ENCODE measurements at regions not wholly inside any gene's neighbourhood (a gene's known extent, or its start where the extent isn't known, plus 50 kb on each side); places are given as distances from the start of the nearest gene placed in this dataset.
"Not testable (repeated sequence)": the region's sequence is repeated elsewhere in the genome, so short reads cannot be mapped to it uniquely, and the experiment has no call there.

DNA sequence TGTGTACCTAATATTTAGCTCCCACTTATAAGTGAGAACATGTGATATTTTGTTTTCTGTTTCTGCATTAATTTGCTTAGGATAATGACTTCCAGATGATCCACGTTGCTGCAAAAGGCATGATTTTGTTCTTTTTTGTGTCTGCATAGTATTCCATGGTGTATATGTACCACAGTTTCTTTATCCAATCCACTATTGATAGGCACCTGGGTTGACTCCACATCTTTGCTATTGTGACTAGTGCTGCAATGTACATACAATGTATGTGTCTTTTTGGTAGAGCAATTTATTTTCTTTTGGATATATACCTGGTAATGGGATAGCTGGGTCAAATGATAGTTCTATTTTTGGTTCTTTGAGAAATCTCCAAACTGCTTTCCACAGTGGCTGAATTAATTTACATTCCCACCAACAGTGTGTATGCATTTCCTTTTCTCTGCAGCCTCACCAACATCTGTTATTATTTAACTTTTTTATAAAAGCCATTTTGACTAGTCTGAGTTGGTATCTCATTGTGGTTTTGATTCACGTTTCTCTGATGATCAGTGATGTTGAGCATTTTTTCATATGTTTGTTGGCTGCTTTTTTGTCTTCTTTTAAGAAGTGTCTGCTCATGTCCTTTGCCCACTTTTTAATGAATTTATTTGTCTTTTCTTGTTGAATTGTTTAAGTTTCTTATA lies 102.8 kb upstream of the GAS1 start:
- POLR2A ChIA-PET; CTCF ChIA-PET (ENCODE audit: unreplicated experiment); H3K79me2 ChIP-seq (ENCODE audit: insufficient read depth, low read depth, low read length); H2AFZ ChIP-seq (ENCODE audit: low read length); DNase-seq (ENCODE audit: low spot score); H3K36me3 ChIP-seq (ENCODE audit: insufficient read depth, low read length); H3K27ac ChIP-seq (ENCODE audit: low read depth, low read length, poor library complexity, severe bottlenecking); BruUV-seq (replicated peaks); H3K4me2 ChIP-seq (ENCODE audit: low read length); H3K4me1 ChIP-seq (ENCODE audit: insufficient read depth, low read length, poor library complexity, severe bottlenecking); H3K9me3 ChIP-seq (ENCODE audit: low read length); intact Hi-C loops (cut with micrococcal nuclease; ENCODE audit: unreplicated experiment); H3K4me3 ChIP-seq (ENCODE audit: low read depth, low read length, poor library complexity, severe bottlenecking); H4K20me1 ChIP-seq (ENCODE audit: insufficient read depth, low read length); H3K9me2 ChIP-seq (ENCODE audit: insufficient read depth, low read length): not testable (repeated sequence)

DNA sequence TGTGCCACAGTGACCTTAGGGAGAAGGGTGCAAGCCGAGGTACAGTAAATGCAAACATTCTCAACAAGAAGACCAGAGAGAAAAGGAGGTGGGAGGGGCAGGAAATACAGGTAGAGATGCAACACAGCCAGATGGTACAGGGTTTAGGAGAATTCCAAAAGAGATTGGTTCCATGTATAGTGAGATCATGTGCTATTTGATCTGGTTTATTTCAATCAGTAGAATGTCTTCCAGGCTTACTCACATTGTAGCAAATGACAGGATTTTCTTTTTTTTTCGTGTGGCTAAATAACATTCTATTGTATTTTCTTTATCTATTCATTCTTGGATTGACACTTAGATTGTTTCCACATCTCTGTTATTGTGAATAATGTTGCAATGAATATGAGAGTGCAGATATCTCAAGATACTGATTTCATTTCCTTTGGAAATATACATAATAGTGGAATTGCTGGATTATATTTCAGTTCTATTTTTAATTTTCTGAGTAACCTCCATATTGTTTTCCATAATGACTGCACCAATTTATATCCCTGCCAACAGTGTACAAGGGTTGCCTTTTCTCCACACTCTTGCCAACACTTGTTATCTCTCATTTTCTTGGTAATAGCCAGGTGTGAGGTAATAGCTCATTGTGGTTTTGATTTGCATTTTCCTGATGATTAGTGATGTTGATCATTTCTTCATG lies 107.8 kb upstream of the GAS1 start:
- intact Hi-C loops (cut with micrococcal nuclease; ENCODE audit: unreplicated experiment): no loop called here
- H3K79me2 ChIP-seq (ENCODE audit: insufficient read depth, low read depth, low read length): no peaks in the 10 kb centered on the region
- ChIA-PET POLR2A (no interaction called here), CTCF (ENCODE audit: unreplicated experiment) (no interaction called here)
- BruUV-seq (replicated peaks): no TSS peak
- no peaks in the 10 kb centered on the region for H3K4me1 ChIP-seq (ENCODE audit: insufficient read depth, low read length, poor library complexity, severe bottlenecking)
- no peak for DNase-seq (ENCODE audit: low spot score)
- no peak overlapping the region for H2AFZ ChIP-seq (ENCODE audit: low read length)
- H3K27ac ChIP-seq (ENCODE audit: low read depth, low read length, poor library complexity, severe bottlenecking): no peak overlapping the region
- H3K36me3 ChIP-seq (ENCODE audit: insufficient read depth, low read length): no peaks in the 10 kb centered on the region
- H3K9me3 ChIP-seq (ENCODE audit: low read length): no peaks in the 10 kb centered on the region
- no peak overlapping the region for H3K4me2 ChIP-seq (ENCODE audit: low read length)
- H4K20me1 ChIP-seq (ENCODE audit: insufficient read depth, low read length): no peaks in the 10 kb centered on the region
- TF ChIP-seq EZH2phosphoT487 (IDR thresholded peaks at IDR 0.05; ENCODE audit: borderline replicate concordance, low read depth, low read length): no peak
- TF ChIP-seq CTCF (conservative IDR thresholded peaks at IDR 0.05; ENCODE audit: low read length): no peak
- no peaks in the 10 kb centered on the region for H3K9me2 ChIP-seq (ENCODE audit: insufficient read depth, low read length)
- H3K4me3 ChIP-seq (ENCODE audit: low read depth, low read length, poor library complexity, severe bottlenecking): no peak overlapping the region

- Histone ChIP-seq H4K20me1 (ENCODE audit: insufficient read depth, low read length) (no peaks in the 10 kb centered on the region), H3K9me2 (ENCODE audit: insufficient read depth, low read length) (no peaks in the 10 kb centered on the region), H3K4me2 (ENCODE audit: low read length) (no peak overlapping the region), H3K36me3 (ENCODE audit: insufficient read depth, low read length) (no peaks in the 10 kb centered on the region), H2AFZ (ENCODE audit: low read length) (no peak overlapping the region), H3K9me3 (ENCODE audit: low read length) (no peaks in the 10 kb centered on the region), H3K4me1 (ENCODE audit: insufficient read depth, low read length, poor library complexity, severe bottlenecking) (no peaks in the 10 kb centered on the region), H3K79me2 (ENCODE audit: insufficient read depth, low read depth, low read length) (no peaks in the 10 kb centered on the region), H3K4me3 (ENCODE audit: low read depth, low read length, poor library complexity, severe bottlenecking) (no peak overlapping the region), H3K27ac (ENCODE audit: low read depth, low read length, poor library complexity, severe bottlenecking) (no peak overlapping the region)
- DNase-seq (ENCODE audit: low spot score): no peak
- TF ChIP-seq EZH2phosphoT487 (IDR thresholded peaks at IDR 0.05; ENCODE audit: borderline replicate concordance, low read depth, low read length): no peak
- no peak for TF ChIP-seq CTCF (conservative IDR thresholded peaks at IDR 0.05; ENCODE audit: low read length)
- intact Hi-C loops (cut with micrococcal nuclease; ENCODE audit: unreplicated experiment): no loop called here
- no TSS peak for BruUV-seq (replicated peaks)
- ChIA-PET POLR2A (no interaction called here), CTCF (ENCODE audit: unreplicated experiment) (no interaction called here)
Observed at GRCh38 chr9:87059772-87060171, 112.5 kb upstream of the GAS1 start.

Measured in OCI-LY7 (cell line).